OCI-LY7 (cell line): ENCODE measurements at regions not wholly inside any gene's neighbourhood (a gene's known extent, or its start where the extent isn't known, plus 50 kb on each side); places are given as distances from the start of the nearest gene placed in this dataset.
"Not testable (repeated sequence)": the region's sequence is repeated elsewhere in the genome, so short reads cannot be mapped to it uniquely, and the experiment has no call there.

Experiments used
- BruUV-seq: library from RNA; stranded (reverse); fragments of 400-500 nt; replicated peaks from 2 replicates; lab custom pipeline; 2021; lab: Mats Ljungman, UMichigan
- CTCF ChIA-PET: fragments of 300-600 bp; sonication (Branson Sonifier 250); formaldehyde crosslinking; loops from one replicate; lab custom pipeline; 2022; ENCODE audit warnings: antibody characterized with exemption; ENCODE audit not compliant: unreplicated experiment; lab: Charles Lee
- POLR2A ChIA-PET: fragments of 300-600 bp; sonication (Branson Sonifier 250); formaldehyde crosslinking; loops from one replicate; lab custom pipeline; 2022; ENCODE audit warnings: antibody characterized with exemption; lab: Charles Lee
- DNase-seq: peaks from one replicate; pipeline ENCODE4 v3.0.0-alpha.2; 2015; ENCODE audit warnings: low spot score
- H2AFZ ChIP-seq: fragments of 200-600 bp; sonication (generic), shearing (Covaris generic); 2 replicates; pipeline ENCODE4 v1.6.1; 2014; ENCODE audit warnings: mild to moderate bottlenecking, antibody characterized with exemption, low read length, moderate library complexity
- H3K27ac ChIP-seq: fragments of 200-600 bp; sonication (generic); 2 replicates; pipeline ENCODE4 v1.5.1; 2014; ENCODE audit warnings: mixed run types, low read depth, mild to moderate bottlenecking, moderate library complexity, low read length, inconsistent platforms; ENCODE audit not compliant: poor library complexity, severe bottlenecking
- H3K36me3 ChIP-seq: fragments of 200-600 bp; sonication (generic); 2 replicates; pipeline ENCODE4 v1.6.1; 2014; ENCODE audit warnings: mild to moderate bottlenecking, antibody characterized with exemption, low read length, moderate library complexity, mixed read lengths; ENCODE audit not compliant: insufficient read depth
- H3K4me1 ChIP-seq: fragments of 200-600 bp; sonication (generic); 2 replicates; pipeline ENCODE4 v1.5.1; 2014; ENCODE audit warnings: mild to moderate bottlenecking, low read length; ENCODE audit not compliant: insufficient read depth, poor library complexity, severe bottlenecking
- H3K4me2 ChIP-seq: fragments of 200-600 bp; sonication (generic); 2 replicates; pipeline ENCODE4 v1.6.1; 2014; ENCODE audit warnings: mild to moderate bottlenecking, low read length
- H3K4me3 ChIP-seq: fragments of 200-600 bp; sonication (generic); 2 replicates; pipeline ENCODE4 v1.5.1; 2014; ENCODE audit warnings: mild to moderate bottlenecking, low read depth, low read length; ENCODE audit not compliant: poor library complexity, severe bottlenecking
- H3K79me2 ChIP-seq: fragments of 200-600 bp; sonication (generic); 2 replicates; pipeline ENCODE4 v1.6.1; 2016; ENCODE audit warnings: low read depth, mild to moderate bottlenecking, low read length, moderate library complexity, mixed read lengths; ENCODE audit not compliant: insufficient read depth
- H3K9me2 ChIP-seq: fragments of 200-600 bp; sonication (generic); 2 replicates; pipeline ENCODE4 v1.6.1; 2016; ENCODE audit warnings: mild to moderate bottlenecking, low read length, mixed read lengths; ENCODE audit not compliant: insufficient read depth
- H3K9me3 ChIP-seq: fragments of 200-600 bp; sonication (generic); 2 replicates; pipeline ENCODE4 v1.6.1; 2014; ENCODE audit warnings: mild to moderate bottlenecking, mixed run types, low read length, mixed read lengths
- H4K20me1 ChIP-seq: fragments of 200-600 bp; sonication (generic); 2 replicates; pipeline ENCODE4 v1.6.1; 2014; ENCODE audit warnings: mild to moderate bottlenecking, antibody characterized with exemption, low read length, moderate library complexity, mixed read lengths; ENCODE audit not compliant: insufficient read depth
- CTCF ChIP-seq: fragments of 200-600 bp; sonication (generic); conservative IDR thresholded peaks from 2 replicates; pipeline ENCODE4 v1.5.1; 2014; ENCODE audit warnings: mild to moderate bottlenecking, antibody characterized with exemption, low read length, moderate library complexity, mixed read lengths
- EZH2phosphoT487 ChIP-seq: fragments of 200-600 bp; sonication (generic); IDR thresholded peaks from 2 replicates; pipeline ENCODE4 v1.6.1; 2018; ENCODE audit warnings: low read depth, borderline replicate concordance, mild to moderate bottlenecking, mixed run types, antibody characterized with exemption, low read length, moderate library complexity, mixed read lengths
- intact Hi-C: fragments of 100-400 bp; cut with micrococcal nuclease; formaldehyde crosslinking; loops from one replicate; pipeline ENCODE4 v1.10.0; 2022; ENCODE audit not compliant: unreplicated experiment

DNA sequence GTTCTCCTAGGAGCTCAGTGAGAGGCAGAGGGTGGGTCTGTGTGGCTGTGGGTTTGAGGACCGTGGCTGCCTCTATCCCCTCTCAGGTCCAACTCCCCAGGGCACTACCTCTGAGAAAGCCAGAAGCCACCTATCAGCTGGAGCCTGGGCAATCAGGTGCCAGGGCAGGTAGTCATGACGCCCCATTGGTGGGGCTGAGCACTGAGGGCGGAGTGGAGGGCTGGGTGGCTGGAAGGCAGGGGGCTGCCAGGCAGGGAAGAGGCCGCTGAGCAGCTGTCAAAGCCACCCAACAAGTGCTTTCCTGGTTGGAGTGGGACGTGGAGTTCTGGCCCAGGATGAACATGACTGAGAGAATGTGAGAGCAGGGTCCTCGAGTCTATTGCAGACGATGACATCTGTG, 164.9 kb upstream of the AJAP1 start:
- Histone ChIP-seq H3K9me2 (no peaks in the 10 kb centered on the region), H4K20me1 (no peaks in the 10 kb centered on the region), H3K79me2 (no peaks in the 10 kb centered on the region), H3K9me3 (no peaks in the 10 kb centered on the region), H3K4me1 (peaks cover 53% of the 10 kb centered on the region), H3K27ac (peak overlapping the region; percentile 71), H2AFZ (no peak overlapping the region), H3K4me2 (peak overlapping the region; percentile 63), H3K4me3 (peak overlapping the region; percentile 32), H3K36me3 (no peaks in the 10 kb centered on the region)
- CTCF ChIA-PET = no interaction called here
- intact Hi-C loops = no loop called here
- no peak for DNase-seq
- no TSS peak for BruUV-seq
- TF ChIP-seq CTCF (no peak), EZH2phosphoT487 (no peak)
- POLR2A ChIA-PET = no interaction called here

DNA sequence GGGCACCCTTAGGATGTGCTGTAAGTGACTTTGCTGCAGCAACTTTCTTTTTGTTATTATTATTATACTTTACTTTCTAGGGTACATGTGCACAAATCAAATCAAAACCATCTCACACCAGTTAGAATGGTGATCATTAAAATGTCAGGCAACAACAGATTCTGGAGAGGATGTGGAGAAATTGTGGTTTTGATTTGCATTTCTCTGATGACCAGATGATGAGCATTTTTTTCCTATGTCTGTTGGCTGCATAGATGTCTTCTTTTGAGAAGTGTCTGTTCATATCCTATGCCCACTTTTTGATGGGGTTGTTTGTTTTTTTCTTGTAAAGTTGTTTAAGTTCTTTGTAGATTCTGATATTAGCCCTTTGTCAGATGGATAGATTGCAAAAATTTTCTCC, 164.4 kb upstream of the AJAP1 start:
- intact Hi-C loops = loop anchor here (10.0 kb wide), 1 partner anchor 575 kb away; no protein-coding TSS in a partner anchor
- BruUV-seq, H4K20me1 ChIP-seq, H3K9me3 ChIP-seq, H2AFZ ChIP-seq, POLR2A ChIA-PET, CTCF ChIA-PET, H3K36me3 ChIP-seq, H3K79me2 ChIP-seq, H3K9me2 ChIP-seq: not testable (repeated sequence)
- Histone ChIP-seq H3K4me1 (peaks cover 58% of the 10 kb centered on the region), H3K4me2 (peak overlapping the region; percentile 63), H3K4me3 (peak overlapping the region; percentile 32), H3K27ac (peak overlapping the region; percentile 71)
- peak; percentile 80 for DNase-seq

- intact Hi-C loops = loop anchor here (10.0 kb wide), 1 partner anchor 579 kb away; no protein-coding TSS in a partner anchor
- BruUV-seq = no TSS peak
- H3K4me1 ChIP-seq = peaks cover 73% of the 10 kb centered on the region
- H3K79me2 ChIP-seq = no peaks in the 10 kb centered on the region
- no peaks in the 10 kb centered on the region for H3K36me3 ChIP-seq
- H4K20me1 ChIP-seq = no peaks in the 10 kb centered on the region
- no peak overlapping the region for H2AFZ ChIP-seq
- TF ChIP-seq EZH2phosphoT487 = no peak
- TF ChIP-seq CTCF = no peak
- H3K27ac ChIP-seq = no peak overlapping the region
- H3K9me3 ChIP-seq = no peaks in the 10 kb centered on the region
- no peak overlapping the region for H3K4me2 ChIP-seq
- no peaks in the 10 kb centered on the region for H3K9me2 ChIP-seq
- no peak for DNase-seq
- H3K4me3 ChIP-seq = no peak overlapping the region
- POLR2A ChIA-PET = no interaction called here
- CTCF ChIA-PET = no interaction called here
These were observed 160.4 kb upstream of the AJAP1 start for GRCh38 chr1:4494027-4494426.
